IMR-90 (cell line): ENCODE measurements at regions not wholly inside any gene's neighbourhood (a gene's known extent, or its start where the extent isn't known, plus 50 kb on each side); places are given as distances from the start of the nearest gene placed in this dataset.

Source experiments
- ATAC-seq: fragments of 200-7000 bp; cut with Tn5 transposase; 2 replicates; pipeline ENCODE4 v1.9.1; 2020; ENCODE audit warnings: low read depth, mild to moderate bottlenecking, moderate library complexity
- BruUV-seq: library from RNA; stranded (reverse); fragments of 400-500 nt; replicated peaks from 2 replicates; lab custom pipeline; 2021; lab: Mats Ljungman, UMichigan
- CTCF ChIA-PET: fragments of 300-600 bp; formaldehyde crosslinking; extraction: SDS; loops from one replicate; lab custom pipeline; 2021; ENCODE audit warnings: antibody characterized with exemption; lab: Yijun Ruan, JAX
- POLR2A ChIA-PET: fragments of 300-600 bp; sonication (Branson Sonifier 250); formaldehyde crosslinking; loops from one replicate; lab custom pipeline; 2022; ENCODE audit warnings: antibody characterized with exemption; ENCODE audit not compliant: unreplicated experiment; lab: Charles Lee
- DNase-seq: peaks from one replicate; pipeline ENCODE4 v3.0.0; 2013
- H2AFZ ChIP-seq: replicated peaks from 2 replicates; pipeline ENCODE3; 2013; ENCODE audit warnings: low read length, mild to moderate bottlenecking; ENCODE audit not compliant: poor library complexity
- H2AK5ac ChIP-seq: 2 replicates; pipeline ENCODE4 v1.6.1; 2013; ENCODE audit warnings: low read depth, low read length, inconsistent platforms
- H2AK9ac ChIP-seq: replicated peaks from 2 replicates; pipeline ENCODE3; 2013; ENCODE audit warnings: mild to moderate bottlenecking, low read depth, low read length, moderate library complexity; ENCODE audit not compliant: poor library complexity
- H2BK120ac ChIP-seq: 2 replicates; pipeline ENCODE4 v1.6.1; 2013; ENCODE audit warnings: low read depth, low read length, inconsistent platforms
- H2BK15ac ChIP-seq: 3 replicates; pipeline ENCODE4 v1.6.1; 2013; ENCODE audit warnings: low read depth, low read length, inconsistent platforms
- H2BK20ac ChIP-seq: 2 replicates; pipeline ENCODE4 v1.6.1; 2013; ENCODE audit warnings: low read depth, mild to moderate bottlenecking, inconsistent platforms, low read length, moderate library complexity
- H2BK5ac ChIP-seq: 2 replicates; pipeline ENCODE4 v1.6.1; 2013; ENCODE audit warnings: mild to moderate bottlenecking, low read depth, low read length, inconsistent platforms; ENCODE audit not compliant: poor library complexity, severe bottlenecking
- H3K14ac ChIP-seq: replicated peaks from 2 replicates; pipeline ENCODE4 v1.6.1; 2013; ENCODE audit warnings: low read depth, low read length, inconsistent platforms
- H3K18ac ChIP-seq: 2 replicates; pipeline ENCODE4 v1.6.1; 2013; ENCODE audit warnings: low read depth, low read length, control low read depth
- H3K23ac ChIP-seq: 2 replicates; pipeline ENCODE4 v1.6.1; 2013; ENCODE audit warnings: low read depth, low read length, inconsistent platforms
- H3K27ac ChIP-seq: 2 replicates; pipeline ENCODE4 v1.5.1; 2013; ENCODE audit warnings: mild to moderate bottlenecking, control low read depth, low read length; ENCODE audit not compliant: insufficient read depth
- H3K27me3 ChIP-seq: 2 replicates; pipeline ENCODE4 v1.6.1; 2013; ENCODE audit warnings: low read length; ENCODE audit not compliant: control insufficient read depth, insufficient read depth
- H3K36me3 ChIP-seq: 2 replicates; pipeline ENCODE4 v1.6.1; 2013; ENCODE audit warnings: low read length, mixed read lengths; ENCODE audit not compliant: control insufficient read depth, insufficient read depth
- H3K4ac ChIP-seq: 2 replicates; pipeline ENCODE4 v1.6.1; 2013; ENCODE audit warnings: low read depth, low read length, inconsistent platforms
- H3K4me1 ChIP-seq: 2 replicates; pipeline ENCODE4 v1.6.1; 2013; ENCODE audit warnings: low read length, mixed read lengths; ENCODE audit not compliant: control insufficient read depth, insufficient read depth
- H3K4me2 ChIP-seq: 2 replicates; pipeline ENCODE4 v1.6.1; 2013; ENCODE audit warnings: low read depth, mild to moderate bottlenecking, control low read depth, low read length, moderate library complexity
- H3K4me3 ChIP-seq: 2 replicates; pipeline ENCODE4 v1.5.1; 2013; ENCODE audit warnings: low read depth, mild to moderate bottlenecking, control low read depth, low read length, moderate library complexity; ENCODE audit not compliant: insufficient read depth
- H3K56ac ChIP-seq: 2 replicates; pipeline ENCODE4 v1.6.1; 2013; ENCODE audit warnings: low read length, inconsistent platforms; ENCODE audit not compliant: insufficient read depth; ENCODE audit errors: extremely low read depth
- H3K79me1 ChIP-seq, 2 experiments: 2 replicates each; pipeline ENCODE4 v1.6.1; 2013; ENCODE audit warnings: low read length in 2 of 2, inconsistent platforms in 1 of 2, low read depth in 1 of 2
- H3K9ac ChIP-seq: 2 replicates; pipeline ENCODE4 v1.6.1; 2013; ENCODE audit warnings: low read depth, low read length, control low read depth
- H3K9me1 ChIP-seq: 2 replicates; pipeline ENCODE4 v1.6.1; 2013; ENCODE audit warnings: low read length, inconsistent platforms; ENCODE audit not compliant: insufficient read depth
- H3K9me3 ChIP-seq: 2 replicates; pipeline ENCODE4 v1.6.1; 2013; ENCODE audit warnings: low read length; ENCODE audit not compliant: control insufficient read depth, insufficient read depth
- H4K20me1 ChIP-seq: 2 replicates; pipeline ENCODE4 v1.6.1; 2013; ENCODE audit warnings: low read length, inconsistent platforms; ENCODE audit not compliant: insufficient read depth
- H4K5ac ChIP-seq: 2 replicates; pipeline ENCODE4 v1.6.1; 2013; ENCODE audit warnings: mild to moderate bottlenecking, low read depth, low read length, control low read depth
- H4K8ac ChIP-seq, 2 experiments: 2 replicates each; pipeline ENCODE4 v1.6.1; 2013; ENCODE audit warnings: low read depth in 2 of 2, low read length in 2 of 2, control low read depth in 1 of 2, inconsistent platforms in 1 of 2
- H4K91ac ChIP-seq: 2 replicates; pipeline ENCODE4 v1.6.1; 2013; ENCODE audit warnings: low read depth, low read length, inconsistent platforms; ENCODE audit not compliant: insufficient read depth
- BHLHE40 ChIP-seq: fragments of 150-350 bp; IDR thresholded peaks from 2 replicates; pipeline ENCODE4 v1.6.1; 2016; ENCODE audit warnings: mild to moderate bottlenecking, low read depth, low read length
- CEBPB ChIP-seq: IDR thresholded peaks from 2 replicates; pipeline ENCODE4 v1.6.1; 2012; ENCODE audit warnings: low read depth, low read length, improper control_type of control experiment
- CHD1 ChIP-seq: IDR thresholded peaks from 2 replicates; pipeline ENCODE4 v1.6.1; 2012; ENCODE audit warnings: low read depth, low read length, improper control_type of control experiment
- FOS ChIP-seq: fragments of 150-350 bp; IDR thresholded peaks from 2 replicates; pipeline ENCODE4 v1.6.1; 2016; ENCODE audit warnings: low read depth, low read length
- MAFK ChIP-seq: IDR thresholded peaks from 2 replicates; pipeline ENCODE4 v1.6.1; 2012; ENCODE audit warnings: low read depth, low read length, improper control_type of control experiment
- MAZ ChIP-seq: IDR thresholded peaks from 2 replicates; pipeline ENCODE4 v1.6.1; 2012; ENCODE audit warnings: low read depth, mild to moderate bottlenecking, low read length, improper control_type of control experiment, moderate library complexity, borderline replicate concordance
- MXI1 ChIP-seq: IDR thresholded peaks from 2 replicates; pipeline ENCODE4 v1.6.1; 2012; ENCODE audit warnings: low read depth, mild to moderate bottlenecking, low read length, moderate library complexity, borderline replicate concordance
- NFE2L2 ChIP-seq: fragments of 150-350 bp; IDR thresholded peaks from 2 replicates; pipeline ENCODE4 v1.6.1; 2016; ENCODE audit warnings: low read depth, mild to moderate bottlenecking, low read length
- POLR2A ChIP-seq: IDR thresholded peaks from 2 replicates; pipeline ENCODE4 v1.6.1; 2012; ENCODE audit warnings: mild to moderate bottlenecking, low read depth, low read length
- RAD21 ChIP-seq: IDR thresholded peaks from 2 replicates; pipeline ENCODE4 v1.6.1; 2012; ENCODE audit warnings: low read length, improper control_type of control experiment
- RCOR1 ChIP-seq: IDR thresholded peaks from 2 replicates; pipeline ENCODE4 v1.6.1; 2012; ENCODE audit warnings: mild to moderate bottlenecking, low read length, improper control_type of control experiment; ENCODE audit not compliant: insufficient replicate concordance
- RFX5 ChIP-seq: IDR thresholded peaks from 2 replicates; pipeline ENCODE4 v1.8.0; 2012; ENCODE audit warnings: low read depth, mild to moderate bottlenecking, low read length, moderate library complexity
- SMC3 ChIP-seq: fragments of 150-350 bp; IDR thresholded peaks from 2 replicates; pipeline ENCODE4 v1.6.1; 2016; ENCODE audit warnings: low read depth, mild to moderate bottlenecking, antibody characterized with exemption, low read length, moderate library complexity
- WGBS, 2 experiments: methylation state at CpG; one replicate each; pipeline versions ENCODE4 v1.1.5 to v1.1.7; 2013; ENCODE audit warnings: missing lambda C conversion rate in 2 of 2; ENCODE audit not compliant: insufficient read length in 1 of 2; ENCODE audit errors: extremely low coverage in 2 of 2; 5-methylcytosine and 5-hydroxymethylcytosine counted together
- dilution Hi-C: fragments of 300-500 bp; cut with HindIII; formaldehyde crosslinking; loops from one replicate; pipeline ENCODE4 v1.14.3; 2018; ENCODE audit warnings: low sequenced_read_pairs; ENCODE audit not compliant: unreplicated experiment
- in situ Hi-C: fragments of 300-500 bp; cut with MboI; formaldehyde crosslinking; loops from 3 replicates; pipeline ENCODE4 v1.14.3; 2019; ENCODE audit warnings: low sequenced_read_pairs, inconsistent platforms, mixed read lengths
- intact Hi-C: fragments of 100-400 bp; cut with micrococcal nuclease; formaldehyde crosslinking; loops from 2 replicates; pipeline ENCODE4 v1.10.0; 2022
- TF ChIP-seq, protein P1 (sequence below): conservative IDR thresholded peaks from 2 replicates; pipeline ENCODE4 v1.5.1; 2012; ENCODE audit warnings: mild to moderate bottlenecking, low read depth, low read length, improper control_type of control experiment
- TF ChIP-seq, protein P2 (sequence below): fragments of 150-350 bp; IDR thresholded peaks from 2 replicates; pipeline ENCODE4 v1.6.1; 2016; ENCODE audit warnings: low read depth, mild to moderate bottlenecking, low read length, moderate library complexity, borderline replicate concordance
- TF ChIP-seq, protein P3 (sequence below): fragments of 150-350 bp; IDR thresholded peaks from 2 replicates; pipeline ENCODE4 v1.6.1; 2017; ENCODE audit warnings: mild to moderate bottlenecking, antibody characterized with exemption, low read length, low read depth

DNA sequence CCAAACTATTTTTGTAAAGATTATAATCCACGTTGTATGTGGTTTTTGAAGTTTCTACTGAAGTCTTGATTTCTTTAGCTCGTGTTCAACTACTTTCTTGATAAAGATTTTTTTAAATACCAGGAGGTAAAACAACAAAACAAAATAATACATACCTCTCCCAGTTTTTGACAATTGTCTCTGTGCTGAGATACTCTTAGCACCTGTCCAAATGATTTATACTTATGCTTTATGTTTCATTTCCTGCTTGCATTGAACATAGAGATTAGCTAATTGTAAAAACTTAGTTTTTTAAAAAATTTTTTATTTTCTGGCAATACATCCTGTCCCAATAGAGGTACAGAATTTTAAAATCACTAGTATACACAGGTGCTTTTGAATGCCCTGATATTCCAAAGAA, 506.9 kb upstream of the ADGRB3 start:
- BruUV-seq = no TSS peak
- Histone ChIP-seq H4K20me1 (no peaks in the 10 kb centered on the region), H2BK20ac (no peak overlapping the region), H4K91ac (no peak overlapping the region), H3K14ac (no peak overlapping the region), H3K4me2 (no peak overlapping the region), H2AFZ (no peak overlapping the region), H3K9me3 (peaks cover 4% of the 10 kb centered on the region; the same call in 1 of the 2 replicates), H2AK9ac (no peak overlapping the region), H3K4ac (no peak overlapping the region), H4K8ac (no peak overlapping the region), H3K36me3 (no peaks in the 10 kb centered on the region), H2BK120ac (no peak overlapping the region), H3K23ac (no peak overlapping the region), H3K27me3 (no peaks in the 10 kb centered on the region), H2AK5ac (no peak overlapping the region), H3K4me3 (no peak overlapping the region), H2BK15ac (no peak overlapping the region), H3K18ac (no peak overlapping the region), H3K27ac (no peak overlapping the region), H2BK5ac (no peak overlapping the region), H3K9ac (no peak overlapping the region), H4K5ac (no peak overlapping the region), H3K4me1 (no peaks in the 10 kb centered on the region), H3K9me1 (no peaks in the 10 kb centered on the region), H3K56ac (no peak overlapping the region), H3K79me1 (no peaks in the 10 kb centered on the region)
- no CpG with 5 or more reads among the region's 2 CpGs for WGBS, 2 experiments
- ChIA-PET POLR2A (no interaction called here), CTCF (no interaction called here)
- DNase-seq (no peak), ATAC-seq (no peak)
- dilution Hi-C loops (no loop called here), intact Hi-C loops (no loop called here), in situ Hi-C loops (no loop called here)
- TF ChIP-seq MAFK = no peak
- TF ChIP-seq MXI1 = no peak
- no peak for TF ChIP-seq SMC3
- TF ChIP-seq MAZ = no peak
- TF ChIP-seq BHLHE40 = no peak
- no peak for TF ChIP-seq CHD1
- TF ChIP-seq RCOR1 = no peak
- no peak for TF ChIP-seq RFX5
- no peak for TF ChIP-seq NFE2L2
- TF ChIP-seq, protein P1, sequence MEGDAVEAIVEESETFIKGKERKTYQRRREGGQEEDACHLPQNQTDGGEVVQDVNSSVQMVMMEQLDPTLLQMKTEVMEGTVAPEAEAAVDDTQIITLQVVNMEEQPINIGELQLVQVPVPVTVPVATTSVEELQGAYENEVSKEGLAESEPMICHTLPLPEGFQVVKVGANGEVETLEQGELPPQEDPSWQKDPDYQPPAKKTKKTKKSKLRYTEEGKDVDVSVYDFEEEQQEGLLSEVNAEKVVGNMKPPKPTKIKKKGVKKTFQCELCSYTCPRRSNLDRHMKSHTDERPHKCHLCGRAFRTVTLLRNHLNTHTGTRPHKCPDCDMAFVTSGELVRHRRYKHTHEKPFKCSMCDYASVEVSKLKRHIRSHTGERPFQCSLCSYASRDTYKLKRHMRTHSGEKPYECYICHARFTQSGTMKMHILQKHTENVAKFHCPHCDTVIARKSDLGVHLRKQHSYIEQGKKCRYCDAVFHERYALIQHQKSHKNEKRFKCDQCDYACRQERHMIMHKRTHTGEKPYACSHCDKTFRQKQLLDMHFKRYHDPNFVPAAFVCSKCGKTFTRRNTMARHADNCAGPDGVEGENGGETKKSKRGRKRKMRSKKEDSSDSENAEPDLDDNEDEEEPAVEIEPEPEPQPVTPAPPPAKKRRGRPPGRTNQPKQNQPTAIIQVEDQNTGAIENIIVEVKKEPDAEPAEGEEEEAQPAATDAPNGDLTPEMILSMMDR = no peak
- TF ChIP-seq, protein P2, sequence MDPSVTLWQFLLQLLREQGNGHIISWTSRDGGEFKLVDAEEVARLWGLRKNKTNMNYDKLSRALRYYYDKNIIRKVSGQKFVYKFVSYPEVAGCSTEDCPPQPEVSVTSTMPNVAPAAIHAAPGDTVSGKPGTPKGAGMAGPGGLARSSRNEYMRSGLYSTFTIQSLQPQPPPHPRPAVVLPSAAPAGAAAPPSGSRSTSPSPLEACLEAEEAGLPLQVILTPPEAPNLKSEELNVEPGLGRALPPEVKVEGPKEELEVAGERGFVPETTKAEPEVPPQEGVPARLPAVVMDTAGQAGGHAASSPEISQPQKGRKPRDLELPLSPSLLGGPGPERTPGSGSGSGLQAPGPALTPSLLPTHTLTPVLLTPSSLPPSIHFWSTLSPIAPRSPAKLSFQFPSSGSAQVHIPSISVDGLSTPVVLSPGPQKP = no peak
- TF ChIP-seq CEBPB = no peak
- TF ChIP-seq FOS = no peak
- TF ChIP-seq POLR2A = no peak
- no peak for TF ChIP-seq RAD21
- TF ChIP-seq, protein P3, sequence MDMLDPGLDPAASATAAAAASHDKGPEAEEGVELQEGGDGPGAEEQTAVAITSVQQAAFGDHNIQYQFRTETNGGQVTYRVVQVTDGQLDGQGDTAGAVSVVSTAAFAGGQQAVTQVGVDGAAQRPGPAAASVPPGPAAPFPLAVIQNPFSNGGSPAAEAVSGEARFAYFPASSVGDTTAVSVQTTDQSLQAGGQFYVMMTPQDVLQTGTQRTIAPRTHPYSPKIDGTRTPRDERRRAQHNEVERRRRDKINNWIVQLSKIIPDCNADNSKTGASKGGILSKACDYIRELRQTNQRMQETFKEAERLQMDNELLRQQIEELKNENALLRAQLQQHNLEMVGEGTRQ = no peak
